ENCODE measurements at regions not wholly inside any gene's neighbourhood (a gene's known extent, or its start where the extent isn't known, plus 50 kb on each side); places are given as distances from the start of the nearest gene placed in this dataset.

GRCh38 chr10:9301148-9301547, 1246.7 kb downstream of the GATA3 start:
- TF ChIP-seq CTCF (IDR thresholded peaks at IDR 0.05; ENCODE audit: insufficient read depth, low read length, poor library complexity, severe bottlenecking) = no peak
- no peak for TF ChIP-seq EZH2phosphoT487 (conservative IDR thresholded peaks at IDR 0.05; ENCODE audit: low read length)
